ENCODE measurements at regions not wholly inside any gene's neighbourhood (a gene's known extent, or its start where the extent isn't known, plus 50 kb on each side); places are given as distances from the start of the nearest gene placed in this dataset.

- TF ChIP-seq POLR2A (IDR thresholded peaks at IDR 0.05; ENCODE audit: low read length) = no peak
- no peak for TF ChIP-seq GATA1 (IDR thresholded peaks at IDR 0.05; ENCODE audit: low read depth, low read length)
Observed at GRCh38 chr3:103968131-103968530, 1398.6 kb upstream of the ALCAM start.
